GM18511 (cell line): ENCODE measurements at regions not wholly inside any gene's neighbourhood (a gene's known extent, or its start where the extent isn't known, plus 50 kb on each side); places are given as distances from the start of the nearest gene placed in this dataset.

Experiments used
- ATAC-seq: cut with Tn5 transposase; IDR thresholded peaks from one replicate; pipeline ENCODE4 v1.9.1; 2021; ENCODE audit warnings: mild to moderate bottlenecking, moderate library complexity; ENCODE audit not compliant: unreplicated experiment

- ATAC-seq: peak; percentile 90
Measured at GRCh38 chr7:16975712-16976111, 93.9 kb upstream of the AGR3 start.

GRCh38 chr7:16978358-16979244 lies 96.8 kb upstream of the AGR3 start:
- no peak for ATAC-seq

DNA sequence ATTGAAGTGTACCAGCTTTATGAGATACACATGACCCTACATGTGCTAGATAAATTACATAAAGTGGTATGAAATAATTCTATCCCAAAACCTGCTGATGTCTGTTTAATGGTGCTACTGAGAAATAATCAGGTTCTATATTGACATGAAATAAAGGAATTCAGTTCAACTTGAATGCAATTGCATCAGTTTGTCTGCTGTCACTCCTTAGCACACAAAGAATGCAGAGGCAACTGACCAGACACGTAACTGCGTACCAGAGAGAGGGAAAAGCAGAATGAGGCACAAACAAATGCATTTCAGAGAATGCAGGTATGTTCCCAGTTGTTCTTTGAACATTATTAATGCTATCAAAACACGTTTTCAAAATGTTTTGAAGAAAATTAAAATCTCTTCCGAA lies 98.8 kb upstream of the AGR3 start:
- no peak for ATAC-seq

- no peak for ATAC-seq
Measured at GRCh38 chr7:16982640-16983350, 101.0 kb upstream of the AGR3 start.

- no peak for ATAC-seq
Measured at GRCh38 chr7:16984375-16984774, 102.6 kb upstream of the AGR3 start.

- ATAC-seq: no peak
Measured at GRCh38 chr7:16985621-16986020, 103.8 kb upstream of the AGR3 start.

GRCh38 chr7:16986755-16987154 lies 105.0 kb upstream of the AGR3 start:
- ATAC-seq: no peak

GRCh38 chr7:16989811-16990413 lies 108.1 kb upstream of the AGR3 start:
- no peak for ATAC-seq

- no peak for ATAC-seq
Measured at GRCh38 chr7:16991551-16991950, 109.8 kb upstream of the AGR3 start.

- no peak for ATAC-seq
Measured at GRCh38 chr7:16993543-16993942, 111.8 kb upstream of the AGR3 start.

DNA sequence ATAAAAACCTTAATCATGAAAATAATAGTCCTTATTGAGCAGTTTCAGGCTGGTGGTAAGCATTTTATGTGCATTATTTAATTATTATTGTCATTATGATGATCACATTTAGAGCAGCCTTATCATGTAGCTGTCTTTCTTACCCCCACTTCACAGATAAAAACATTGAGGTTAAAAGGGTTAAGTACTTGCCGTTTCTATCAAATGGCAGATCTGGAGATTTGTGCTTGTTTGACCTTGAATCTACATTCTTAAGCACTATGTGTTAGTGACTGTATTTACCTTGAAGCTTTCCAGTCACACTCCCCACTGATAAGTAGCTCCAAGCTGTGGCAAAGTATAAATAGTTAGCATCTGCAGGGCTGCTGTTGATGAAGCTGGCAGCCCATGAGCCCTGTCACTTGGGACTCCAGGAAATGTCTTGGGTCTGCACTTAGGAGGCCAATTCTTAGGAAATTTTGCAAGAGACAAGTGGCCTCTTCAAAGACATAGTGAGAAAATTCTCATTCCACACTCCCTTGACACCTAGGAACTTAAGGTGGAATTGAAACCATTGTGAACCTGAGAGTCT lies 116.8 kb upstream of the AGR3 start:
- ATAC-seq: no peak

GRCh38 chr7:16999541-17000267 lies 117.9 kb upstream of the AGR3 start:
- no peak for ATAC-seq

- ATAC-seq: no peak
Measured at GRCh38 chr7:17005271-17005670, 123.5 kb upstream of the AGR3 start.

GRCh38 chr7:17007841-17008240 lies 126.1 kb upstream of the AGR3 start:
- no peak for ATAC-seq

DNA sequence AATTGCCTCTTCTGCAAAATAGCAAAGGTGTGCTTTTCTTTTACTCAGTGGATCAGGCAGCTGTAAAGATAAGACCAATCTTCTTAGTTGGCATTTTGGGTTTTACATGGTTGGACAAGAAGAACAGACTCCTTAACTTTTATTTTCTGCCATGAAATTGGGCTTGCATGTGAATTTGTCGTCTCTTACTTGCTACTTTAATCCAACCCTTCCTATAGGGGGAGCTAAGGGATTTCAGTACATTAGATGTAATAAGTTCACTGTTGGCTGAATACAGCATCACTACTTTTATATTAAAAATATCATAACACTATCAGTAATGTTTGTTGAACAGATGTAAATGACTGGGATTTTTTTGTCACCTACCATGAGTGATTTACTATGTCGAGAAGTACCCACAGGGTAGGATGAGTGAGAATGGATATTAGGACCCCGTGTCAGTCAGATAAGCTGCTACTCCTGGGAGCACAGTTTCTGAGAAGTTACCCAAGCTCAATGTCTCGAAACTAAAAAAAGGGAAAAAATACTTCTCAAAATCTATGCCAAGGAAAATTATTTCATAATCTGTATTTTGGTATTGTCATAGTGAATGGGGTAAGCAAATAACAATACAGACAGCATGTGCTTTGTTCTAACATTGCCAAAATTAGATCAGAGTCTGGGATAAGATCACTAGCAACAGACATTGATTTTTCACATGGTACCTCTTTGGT lies 127.4 kb upstream of the AGR3 start:
- ATAC-seq: no peak

DNA sequence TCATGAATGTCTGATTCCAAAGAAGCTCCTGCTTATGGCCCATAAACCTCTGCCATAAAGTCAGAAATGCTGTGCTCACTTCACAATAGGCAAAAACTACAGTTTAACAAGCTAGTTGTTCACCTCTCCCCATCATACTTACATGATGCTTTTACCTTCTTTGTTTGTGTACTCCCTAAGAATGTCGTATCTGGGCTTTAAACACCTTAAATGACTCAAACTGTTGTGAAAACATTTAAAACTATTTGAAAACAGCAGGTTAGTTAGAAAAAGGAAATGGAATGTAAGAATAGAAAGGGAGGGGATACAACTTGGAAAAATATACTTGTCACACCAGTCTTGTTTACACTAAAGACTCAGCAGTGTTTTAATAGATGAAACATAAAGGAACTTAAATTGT lies 128.2 kb upstream of the AGR3 start:
- no peak for ATAC-seq

DNA sequence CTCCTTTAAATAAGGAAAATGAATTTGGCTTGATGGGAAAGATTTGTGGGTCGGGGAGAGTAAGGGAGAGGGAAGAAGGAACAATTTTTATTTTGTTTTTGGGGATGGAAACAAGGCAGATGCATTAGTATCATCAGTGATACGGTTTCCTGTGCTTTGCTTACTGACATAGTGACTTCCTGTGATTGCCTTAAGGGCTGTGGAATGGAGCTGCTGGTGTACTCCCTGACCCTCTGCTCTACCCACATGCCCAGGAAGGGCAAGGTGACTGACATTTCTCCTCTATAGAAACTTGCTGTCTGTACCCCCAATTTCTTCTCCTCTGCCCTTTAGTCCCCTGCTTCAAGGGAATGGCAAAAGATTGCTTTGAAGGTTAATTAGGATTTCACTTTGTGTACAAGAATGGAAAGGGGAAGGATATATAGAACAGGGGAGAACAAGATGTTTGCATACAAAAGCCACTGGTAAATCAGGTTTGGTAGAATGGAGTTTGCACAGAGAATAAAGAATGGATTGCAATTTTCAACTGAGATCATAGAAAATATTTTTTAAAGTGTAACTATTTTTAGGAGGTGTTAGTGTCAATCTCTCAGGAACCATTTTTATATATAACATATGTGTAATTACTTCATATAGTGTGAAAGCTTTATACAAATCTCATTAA lies 129.0 kb upstream of the AGR3 start:
- no peak for ATAC-seq

DNA sequence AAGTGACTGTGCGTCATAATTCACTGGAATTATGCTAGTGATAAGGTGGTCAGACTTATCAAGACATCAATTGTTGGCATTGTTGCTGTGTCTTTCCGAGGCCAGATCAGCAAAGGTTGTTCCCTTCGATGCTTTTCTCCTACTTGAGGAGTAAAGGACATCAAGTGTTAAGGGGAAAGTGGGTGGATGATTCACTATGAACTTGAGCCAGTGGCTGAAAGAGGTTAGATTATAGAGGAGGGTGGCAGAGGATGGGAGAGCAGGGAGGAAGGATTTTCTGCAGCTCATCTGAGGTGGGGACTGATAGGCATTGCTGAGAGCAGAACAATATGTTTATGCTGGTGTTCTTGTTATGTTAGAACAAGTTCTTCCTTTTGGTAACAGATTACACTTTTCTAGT lies 131.4 kb upstream of the AGR3 start:
- no peak for ATAC-seq

GRCh38 chr7:17014686-17015085 lies 132.9 kb upstream of the AGR3 start:
- no peak for ATAC-seq

- ATAC-seq: no peak
Measured at GRCh38 chr7:17015598-17016031, 133.8 kb upstream of the AGR3 start.
